Large intestine (tissue), 3 donors: ENCODE measurements at regions not wholly inside any gene's neighbourhood (a gene's known extent, or its start where the extent isn't known, plus 50 kb on each side); places are given as distances from the start of the nearest gene placed in this dataset.
A peak's percentile ranks its signal among the peaks of the same experiment; 100 is the strongest.

Source experiments
- DNase-seq, 2 donors: peaks; one replicate each; pipeline versions ENCODE4 v3.0.0 to v3.0.0-alpha.2; 2013
- H3K27ac ChIP-seq: one replicate; pipeline ENCODE4 v1.5.1; 2013; ENCODE audit warnings: low read length
- H3K27me3 ChIP-seq: 2 replicates; pipeline ENCODE4 v1.6.1; 2013; ENCODE audit warnings: low read length; ENCODE audit not compliant: control insufficient read depth, insufficient read depth
- H3K36me3 ChIP-seq: 2 replicates; pipeline ENCODE4 v1.6.1; 2013; ENCODE audit warnings: low read length; ENCODE audit not compliant: control insufficient read depth, insufficient read depth
- H3K4me1 ChIP-seq: one replicate; pipeline ENCODE4 v1.6.1; 2013; ENCODE audit warnings: low read length; ENCODE audit not compliant: control insufficient read depth, insufficient read depth
- H3K4me3 ChIP-seq: one replicate; pipeline ENCODE4 v1.5.1; 2013; ENCODE audit warnings: low read length
- H3K9me3 ChIP-seq: one replicate; pipeline ENCODE4 v1.6.1; 2013; ENCODE audit warnings: mild to moderate bottlenecking, low read depth, low read length, moderate library complexity; ENCODE audit not compliant: control insufficient read depth
- WGBS: methylation state at CpG from one replicate; pipeline ENCODE4 v1.1.5; 2013; ENCODE audit warnings: low lambda C conversion rate; ENCODE audit not compliant: insufficient coverage; 5-methylcytosine and 5-hydroxymethylcytosine counted together

- Histone ChIP-seq H3K9me3 (no peaks in the 10 kb centered on the region), H3K4me3 (no peak overlapping the region), H3K36me3 (no peaks in the 10 kb centered on the region), H3K4me1 (no peaks in the 10 kb centered on the region), H3K27me3 (no peaks in the 10 kb centered on the region), H3K27ac (no peak overlapping the region)
- DNase-seq = no peak
- 89% methylated on average over 3 of the region's 3 CpGs for WGBS
Measured at GRCh38 chr2:215848146-215848545, 165.2 kb downstream of the MREG start.

GRCh38 chr2:215847718-215848117 is 165.6 kb downstream of the MREG start:
- WGBS = 88% methylated on average over 1 of the region's 6 CpGs
- Histone ChIP-seq H3K4me1 (no peaks in the 10 kb centered on the region), H3K27ac (no peak overlapping the region), H3K36me3 (no peaks in the 10 kb centered on the region), H3K27me3 (no peaks in the 10 kb centered on the region), H3K9me3 (no peaks in the 10 kb centered on the region), H3K4me3 (no peak overlapping the region)
- DNase-seq = no peak

GRCh38 chr2:215847056-215847455 is 166.3 kb downstream of the MREG start:
- Histone ChIP-seq H3K27ac (no peak overlapping the region), H3K27me3 (no peaks in the 10 kb centered on the region), H3K4me1 (peaks cover under 1% of the 10 kb centered on the region), H3K9me3 (no peaks in the 10 kb centered on the region), H3K4me3 (no peak overlapping the region), H3K36me3 (no peaks in the 10 kb centered on the region)
- DNase-seq = no peak
- no CpG with 5 or more reads among the region's 3 CpGs for WGBS

GRCh38 chr2:215845839-215846586 is 167.3 kb downstream of the MREG start:
- Histone ChIP-seq H3K4me3 (no peak overlapping the region), H3K36me3 (no peaks in the 10 kb centered on the region), H3K4me1 (peaks cover 9% of the 10 kb centered on the region), H3K27me3 (no peaks in the 10 kb centered on the region), H3K9me3 (no peaks in the 10 kb centered on the region), H3K27ac (no peak overlapping the region)
- no peak for DNase-seq
- 100% methylated on average over 1 of the region's 8 CpGs for WGBS

- H3K27me3 ChIP-seq = no peaks in the 10 kb centered on the region
- H3K27ac ChIP-seq = no peak overlapping the region
- H3K9me3 ChIP-seq = no peaks in the 10 kb centered on the region
- H3K4me3 ChIP-seq = no peak overlapping the region
- peaks cover 9% of the 10 kb centered on the region for H3K4me1 ChIP-seq
- DNase-seq = no peak
- 100% methylated on average over 2 of the region's 4 CpGs for WGBS
- no peaks in the 10 kb centered on the region for H3K36me3 ChIP-seq
Measured at GRCh38 chr2:215843579-215843978, 169.8 kb downstream of the MREG start.

- no peaks in the 10 kb centered on the region for H3K36me3 ChIP-seq
- H3K4me1 ChIP-seq = peaks cover 9% of the 10 kb centered on the region
- H3K27ac ChIP-seq = peak overlapping the region; percentile 68
- no peaks in the 10 kb centered on the region for H3K27me3 ChIP-seq
- no peak overlapping the region for H3K4me3 ChIP-seq
- H3K9me3 ChIP-seq = no peaks in the 10 kb centered on the region
- DNase-seq = peak; percentile 58 to 82
- 0% methylated on average over 1 of the region's 5 CpGs for WGBS
Measured at GRCh38 chr2:215841175-215841816, 172.1 kb downstream of the MREG start.

GRCh38 chr2:215839816-215840215 is 173.5 kb downstream of the MREG start:
- no peaks in the 10 kb centered on the region for H3K9me3 ChIP-seq
- H3K4me3 ChIP-seq = no peak overlapping the region
- no peak for DNase-seq
- H3K27ac ChIP-seq = no peak overlapping the region
- peaks cover 9% of the 10 kb centered on the region for H3K4me1 ChIP-seq
- no CpG with 5 or more reads among the region's 4 CpGs for WGBS
- no peaks in the 10 kb centered on the region for H3K27me3 ChIP-seq
- H3K36me3 ChIP-seq = no peaks in the 10 kb centered on the region

GRCh38 chr2:215839309-215839708 is 174.0 kb downstream of the MREG start:
- H3K27me3 ChIP-seq = no peaks in the 10 kb centered on the region
- WGBS = no CpG with 5 or more reads among the region's 1 CpG
- no peak overlapping the region for H3K4me3 ChIP-seq
- no peaks in the 10 kb centered on the region for H3K9me3 ChIP-seq
- DNase-seq = no peak
- H3K36me3 ChIP-seq = no peaks in the 10 kb centered on the region
- no peak overlapping the region for H3K27ac ChIP-seq
- H3K4me1 ChIP-seq = peaks cover 10% of the 10 kb centered on the region

- 100% methylated on average over 3 of the region's 4 CpGs for WGBS
- no peak overlapping the region for H3K27ac ChIP-seq
- H3K9me3 ChIP-seq = no peaks in the 10 kb centered on the region
- H3K4me1 ChIP-seq = peaks cover 9% of the 10 kb centered on the region
- no peaks in the 10 kb centered on the region for H3K27me3 ChIP-seq
- H3K4me3 ChIP-seq = no peak overlapping the region
- H3K36me3 ChIP-seq = no peaks in the 10 kb centered on the region
- no peak for DNase-seq
Measured at GRCh38 chr2:215836881-215837280, 176.5 kb downstream of the MREG start.

- no peaks in the 10 kb centered on the region for H3K36me3 ChIP-seq
- H3K27ac ChIP-seq = no peak overlapping the region
- H3K9me3 ChIP-seq = no peaks in the 10 kb centered on the region
- WGBS = 80% methylated on average over 1 of the region's 1 CpG
- H3K4me3 ChIP-seq = no peak overlapping the region
- H3K4me1 ChIP-seq = peaks cover 9% of the 10 kb centered on the region
- no peaks in the 10 kb centered on the region for H3K27me3 ChIP-seq
- DNase-seq = no peak
Measured at GRCh38 chr2:215835657-215836056, 177.7 kb downstream of the MREG start.

GRCh38 chr2:215835231-215835630 is 178.1 kb downstream of the MREG start:
- WGBS = 100% methylated on average over 1 of the region's 1 CpG
- H3K4me1 ChIP-seq = peaks cover 9% of the 10 kb centered on the region
- H3K4me3 ChIP-seq = no peak overlapping the region
- H3K36me3 ChIP-seq = no peaks in the 10 kb centered on the region
- H3K27ac ChIP-seq = no peak overlapping the region
- no peak for DNase-seq
- no peaks in the 10 kb centered on the region for H3K27me3 ChIP-seq
- no peaks in the 10 kb centered on the region for H3K9me3 ChIP-seq
